ENCODE measurements at regions not wholly inside any gene's neighbourhood (a gene's known extent, or its start where the extent isn't known, plus 50 kb on each side); places are given as distances from the start of the nearest gene placed in this dataset.

DNA sequence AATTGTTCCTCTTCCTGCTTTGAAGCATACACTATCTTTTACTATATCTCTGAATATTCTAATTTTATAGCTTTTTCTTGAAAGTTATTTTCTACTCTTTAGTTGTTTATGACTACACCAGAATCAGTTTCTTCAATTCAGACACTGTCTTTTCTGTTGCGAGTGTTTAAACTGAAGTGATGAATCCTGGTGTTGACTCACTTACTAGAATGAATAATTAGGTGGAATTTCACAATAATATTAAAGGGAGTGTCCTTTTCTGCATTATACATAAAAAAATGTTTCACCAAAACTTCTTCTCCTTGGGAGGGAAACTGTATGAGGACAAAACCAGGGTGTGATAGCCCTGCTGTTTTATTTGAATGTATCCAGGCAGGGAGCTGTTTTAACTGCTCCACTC lies 1383.1 kb downstream of the C4orf33 start:
- no peaks in the 10 kb centered on the region for H3K27me3 ChIP-seq (ENCODE audit: control insufficient read depth, insufficient read depth, low read length)
- no peaks in the 10 kb centered on the region for H3K9me1 ChIP-seq (ENCODE audit: insufficient read depth, low read length)
- 0 out of 2 replicates have a peak overlapping the region, but pooled peaks have one; percentile 14 for H3K14ac ChIP-seq (replicated peaks; ENCODE audit: low read depth, low read length)
- H3K36me3 ChIP-seq (ENCODE audit: control insufficient read depth, insufficient read depth, low read length): no peaks in the 10 kb centered on the region
- no TSS peak for BruUV-seq (replicated peaks)
- no peak overlapping the region for H3K56ac ChIP-seq (ENCODE audit: extremely low read depth, insufficient read depth, low read length)
- no peak overlapping the region for H3K4me2 ChIP-seq (ENCODE audit: low read depth, low read length)
- H2AFZ ChIP-seq (replicated peaks; ENCODE audit: low read length, poor library complexity): no peak overlapping the region
- peak; percentile 29 for DNase-seq
- H2BK120ac ChIP-seq (ENCODE audit: low read depth, low read length): no peak overlapping the region
- no peak overlapping the region; the same call in 1 of the 2 replicates for H3K18ac ChIP-seq (ENCODE audit: low read depth, low read length)
- H4K5ac ChIP-seq (ENCODE audit: low read depth, low read length): no peak overlapping the region
- H2BK20ac ChIP-seq (ENCODE audit: low read depth, low read length): no peak overlapping the region; the same call in 1 of the 2 replicates
- peak overlapping the region; percentile 93 for H2BK5ac ChIP-seq (ENCODE audit: low read depth, low read length, poor library complexity, severe bottlenecking)
- ChIA-PET CTCF (no interaction called here), POLR2A (ENCODE audit: unreplicated experiment) (no interaction called here)
- H3K4me1 ChIP-seq (ENCODE audit: control insufficient read depth, insufficient read depth, low read length): peaks cover 2% of the 10 kb centered on the region; the same call in 1 of the 2 replicates
- intact Hi-C loops (cut with micrococcal nuclease) (no loop called here), in situ Hi-C loops (cut with MboI; ENCODE audit: low sequenced_read_pairs) (no loop called here), dilution Hi-C loops (cut with HindIII; ENCODE audit: low sequenced_read_pairs, unreplicated experiment) (no loop called here)
- H2AK9ac ChIP-seq (replicated peaks; ENCODE audit: low read depth, low read length, poor library complexity): no peak overlapping the region
- no CpG with 5 or more reads among the region's 1 CpG for WGBS, 2 experiments (ENCODE audit: extremely low coverage in 2 of 2, insufficient read length in 1 of 2)
- H3K4ac ChIP-seq (ENCODE audit: low read depth, low read length): peak overlapping the region; percentile 1; the same call in 1 of the 2 replicates
- H3K9ac ChIP-seq (ENCODE audit: low read depth, low read length): no peak overlapping the region
- H2BK15ac ChIP-seq (ENCODE audit: low read depth, low read length): no peak overlapping the region
- peak overlapping the region; percentile 63 to 65; a peak in 2 of 4 replicates for H4K8ac ChIP-seq (ENCODE audit: low read depth in 2 of 2, low read length in 2 of 2)
- H4K91ac ChIP-seq (ENCODE audit: insufficient read depth, low read depth, low read length): peak overlapping the region; percentile 81; the same call in 1 of the 2 replicates
- H4K20me1 ChIP-seq (ENCODE audit: insufficient read depth, low read length): no peaks in the 10 kb centered on the region
- no peaks in the 10 kb centered on the region for H3K9me3 ChIP-seq (ENCODE audit: control insufficient read depth, insufficient read depth, low read length)
- TF ChIP-seq CHD1 (IDR thresholded peaks at IDR 0.05; ENCODE audit: low read depth, low read length): no peak
- TF ChIP-seq NFE2L2 (IDR thresholded peaks at IDR 0.05; ENCODE audit: low read depth, low read length): no peak
- no peak for TF ChIP-seq RCOR1 (IDR thresholded peaks at IDR 0.05; ENCODE audit: insufficient replicate concordance, low read length)
- TF ChIP-seq POLR2A (IDR thresholded peaks at IDR 0.05; ENCODE audit: low read depth, low read length): no peak
- TF ChIP-seq, protein P1, sequence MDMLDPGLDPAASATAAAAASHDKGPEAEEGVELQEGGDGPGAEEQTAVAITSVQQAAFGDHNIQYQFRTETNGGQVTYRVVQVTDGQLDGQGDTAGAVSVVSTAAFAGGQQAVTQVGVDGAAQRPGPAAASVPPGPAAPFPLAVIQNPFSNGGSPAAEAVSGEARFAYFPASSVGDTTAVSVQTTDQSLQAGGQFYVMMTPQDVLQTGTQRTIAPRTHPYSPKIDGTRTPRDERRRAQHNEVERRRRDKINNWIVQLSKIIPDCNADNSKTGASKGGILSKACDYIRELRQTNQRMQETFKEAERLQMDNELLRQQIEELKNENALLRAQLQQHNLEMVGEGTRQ (IDR thresholded peaks at IDR 0.05; ENCODE audit: low read depth, low read length): no peak
- TF ChIP-seq, protein P2, sequence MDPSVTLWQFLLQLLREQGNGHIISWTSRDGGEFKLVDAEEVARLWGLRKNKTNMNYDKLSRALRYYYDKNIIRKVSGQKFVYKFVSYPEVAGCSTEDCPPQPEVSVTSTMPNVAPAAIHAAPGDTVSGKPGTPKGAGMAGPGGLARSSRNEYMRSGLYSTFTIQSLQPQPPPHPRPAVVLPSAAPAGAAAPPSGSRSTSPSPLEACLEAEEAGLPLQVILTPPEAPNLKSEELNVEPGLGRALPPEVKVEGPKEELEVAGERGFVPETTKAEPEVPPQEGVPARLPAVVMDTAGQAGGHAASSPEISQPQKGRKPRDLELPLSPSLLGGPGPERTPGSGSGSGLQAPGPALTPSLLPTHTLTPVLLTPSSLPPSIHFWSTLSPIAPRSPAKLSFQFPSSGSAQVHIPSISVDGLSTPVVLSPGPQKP (IDR thresholded peaks at IDR 0.05; ENCODE audit: borderline replicate concordance, low read depth, low read length): no peak
- peak; percentile 81 for TF ChIP-seq CEBPB (IDR thresholded peaks at IDR 0.05; ENCODE audit: low read depth, low read length)
- H3K79me1 ChIP-seq (ENCODE audit: low read depth in 1 of 2, low read length in 2 of 2): no peaks in the 10 kb centered on the region
- no peak overlapping the region for H2AK5ac ChIP-seq (ENCODE audit: low read depth, low read length)
- H3K4me3 ChIP-seq (ENCODE audit: insufficient read depth, low read depth, low read length): no peak overlapping the region
- H3K23ac ChIP-seq (ENCODE audit: low read depth, low read length): no peak overlapping the region; the same call in 1 of the 2 replicates
- H3K27ac ChIP-seq (ENCODE audit: insufficient read depth, low read length): no peak overlapping the region
- peak; percentile 12; the same call in 1 of the 2 replicates for ATAC-seq (ENCODE audit: low read depth)

Data from IMR-90 (cell line).